GM12878 (cell line): ENCODE measurements at regions not wholly inside any gene's neighbourhood (a gene's known extent, or its start where the extent isn't known, plus 50 kb on each side); places are given as distances from the start of the nearest gene placed in this dataset.

ENCODE experiments used
- CEBPB ChIP-seq, 2 experiments: fragments of 150-350 bp in 1 of 2; IDR thresholded peaks; 2 replicates each; pipeline ENCODE4 v1.6.1; 2012 to 2014; ENCODE audit warnings: low read depth in 2 of 2, low read length in 2 of 2, borderline replicate concordance in 1 of 2, inconsistent platforms in 1 of 2
- CHD4 ChIP-seq: fragments of 200-600 bp; sonication (generic); IDR thresholded peaks from 2 replicates; pipeline ENCODE4 v1.6.1; 2016; ENCODE audit warnings: mild to moderate bottlenecking
- EGR1 ChIP-seq, 2 experiments: IDR thresholded peaks; 1 replicate in 1 of 2; 2 replicates in 1 of 2; pipeline ENCODE4 v1.6.1; 2011 to 2012; ENCODE audit warnings: low read depth in 2 of 2, low read length in 2 of 2, borderline replicate concordance in 1 of 2, mild to moderate bottlenecking in 1 of 2, moderate library complexity in 1 of 2
- FOXM1 ChIP-seq: IDR thresholded peaks from 2 replicates; pipeline ENCODE4 v1.6.1; 2012; ENCODE audit warnings: low read depth, mild to moderate bottlenecking, inconsistent platforms, low read length, moderate library complexity
- HDAC6 ChIP-seq: fragments of 200-600 bp; sonication (generic); IDR thresholded peaks from one replicate; pipeline ENCODE4 v1.8.0; 2017; ENCODE audit warnings: antibody characterized with exemption; ENCODE audit not compliant: unreplicated experiment
- NFYB ChIP-seq: IDR thresholded peaks from 2 replicates; pipeline ENCODE4 v1.6.1; 2011; ENCODE audit warnings: low read depth, mild to moderate bottlenecking, low read length, improper control_type of control experiment, moderate library complexity; ENCODE audit not compliant: insufficient read depth
- POLR2A ChIP-seq: IDR thresholded peaks from 2 replicates; pipeline ENCODE4 v1.6.1; 2011; ENCODE audit warnings: low read depth, mild to moderate bottlenecking, low read length
- RCOR1 ChIP-seq: conservative IDR thresholded peaks from 2 replicates; pipeline ENCODE4 v1.6.1; 2012; ENCODE audit warnings: low read depth, low read length, improper control_type of control experiment
- SMC3 ChIP-seq: IDR thresholded peaks from 2 replicates; pipeline ENCODE4 v1.6.1; 2011; ENCODE audit warnings: low read length, improper control_type of control experiment, borderline replicate concordance
- TF ChIP-seq, protein P1 (sequence below), 3 experiments: IDR thresholded peaks in 2 of 3; conservative IDR thresholded peaks in 1 of 3; 2 replicates each; pipeline ENCODE4 v1.5.1; 2011; ENCODE audit warnings: low read depth in 3 of 3, low read length in 3 of 3, mild to moderate bottlenecking in 3 of 3, control low read depth in 2 of 3, moderate library complexity in 2 of 3, inconsistent platforms in 1 of 3, mixed read lengths in 1 of 3; ENCODE audit not compliant: control insufficient read depth in 2 of 3, insufficient read depth in 1 of 3; ENCODE audit errors: extremely low read depth in 1 of 3
- TF ChIP-seq, protein P2 (sequence below): fragments of 450-650 bp; IDR thresholded peaks from 2 replicates; pipeline ENCODE4 v1.6.1; 2017; ENCODE audit warnings: mild to moderate bottlenecking

DNA sequence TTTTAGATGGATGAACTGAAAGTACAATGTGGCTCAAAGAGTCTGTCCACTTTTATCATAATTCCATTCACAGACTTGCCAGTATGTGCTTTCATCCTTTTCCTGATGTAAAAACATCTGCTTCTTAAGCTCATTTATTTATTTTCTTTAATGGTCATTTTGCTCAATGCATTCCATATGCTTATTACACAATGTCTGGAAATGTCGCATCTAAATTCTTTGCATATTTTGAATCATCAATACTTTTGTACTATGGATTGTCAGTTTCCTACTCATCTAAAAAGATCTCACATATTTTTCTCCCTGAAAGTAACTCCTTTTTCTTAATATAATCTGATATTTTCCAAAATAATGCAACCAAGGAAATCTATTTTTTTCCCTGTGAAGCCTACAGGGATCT is 1315.8 kb downstream of the EFNB2 start:
- TF ChIP-seq HDAC6 (no peak), POLR2A (no peak), CHD4 (no peak), FOXM1 (no peak), NFYB (no peak), EGR1 (IDR thresholded peaks at IDR 0.05; ENCODE audit: borderline replicate concordance in 1 of 2, low read depth in 2 of 2, low read length in 2 of 2) (no peak), CEBPB (IDR thresholded peaks at IDR 0.05; ENCODE audit: borderline replicate concordance in 1 of 2, low read depth in 2 of 2, low read length in 2 of 2) (no peak), SMC3 (no peak), RCOR1 (no peak)
- TF ChIP-seq, protein P1, sequence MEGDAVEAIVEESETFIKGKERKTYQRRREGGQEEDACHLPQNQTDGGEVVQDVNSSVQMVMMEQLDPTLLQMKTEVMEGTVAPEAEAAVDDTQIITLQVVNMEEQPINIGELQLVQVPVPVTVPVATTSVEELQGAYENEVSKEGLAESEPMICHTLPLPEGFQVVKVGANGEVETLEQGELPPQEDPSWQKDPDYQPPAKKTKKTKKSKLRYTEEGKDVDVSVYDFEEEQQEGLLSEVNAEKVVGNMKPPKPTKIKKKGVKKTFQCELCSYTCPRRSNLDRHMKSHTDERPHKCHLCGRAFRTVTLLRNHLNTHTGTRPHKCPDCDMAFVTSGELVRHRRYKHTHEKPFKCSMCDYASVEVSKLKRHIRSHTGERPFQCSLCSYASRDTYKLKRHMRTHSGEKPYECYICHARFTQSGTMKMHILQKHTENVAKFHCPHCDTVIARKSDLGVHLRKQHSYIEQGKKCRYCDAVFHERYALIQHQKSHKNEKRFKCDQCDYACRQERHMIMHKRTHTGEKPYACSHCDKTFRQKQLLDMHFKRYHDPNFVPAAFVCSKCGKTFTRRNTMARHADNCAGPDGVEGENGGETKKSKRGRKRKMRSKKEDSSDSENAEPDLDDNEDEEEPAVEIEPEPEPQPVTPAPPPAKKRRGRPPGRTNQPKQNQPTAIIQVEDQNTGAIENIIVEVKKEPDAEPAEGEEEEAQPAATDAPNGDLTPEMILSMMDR (IDR thresholded peaks at IDR 0.05 in 2 of 3, conservative IDR thresholded peaks at IDR 0.05 in 1 of 3; ENCODE audit: control insufficient read depth in 2 of 3, extremely low read depth in 1 of 3, insufficient read depth in 1 of 3, low read depth in 3 of 3, low read length in 3 of 3) = no peak
- TF ChIP-seq, protein P2, sequence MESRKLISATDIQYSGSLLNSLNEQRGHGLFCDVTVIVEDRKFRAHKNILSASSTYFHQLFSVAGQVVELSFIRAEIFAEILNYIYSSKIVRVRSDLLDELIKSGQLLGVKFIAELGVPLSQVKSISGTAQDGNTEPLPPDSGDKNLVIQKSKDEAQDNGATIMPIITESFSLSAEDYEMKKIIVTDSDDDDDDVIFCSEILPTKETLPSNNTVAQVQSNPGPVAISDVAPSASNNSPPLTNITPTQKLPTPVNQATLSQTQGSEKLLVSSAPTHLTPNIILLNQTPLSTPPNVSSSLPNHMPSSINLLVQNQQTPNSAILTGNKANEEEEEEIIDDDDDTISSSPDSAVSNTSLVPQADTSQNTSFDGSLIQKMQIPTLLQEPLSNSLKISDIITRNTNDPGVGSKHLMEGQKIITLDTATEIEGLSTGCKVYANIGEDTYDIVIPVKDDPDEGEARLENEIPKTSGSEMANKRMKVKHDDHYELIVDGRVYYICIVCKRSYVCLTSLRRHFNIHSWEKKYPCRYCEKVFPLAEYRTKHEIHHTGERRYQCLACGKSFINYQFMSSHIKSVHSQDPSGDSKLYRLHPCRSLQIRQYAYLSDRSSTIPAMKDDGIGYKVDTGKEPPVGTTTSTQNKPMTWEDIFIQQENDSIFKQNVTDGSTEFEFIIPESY = no peak
